ENCODE measurements at regions not wholly inside any gene's neighbourhood (a gene's known extent, or its start where the extent isn't known, plus 50 kb on each side); places are given as distances from the start of the nearest gene placed in this dataset.

GRCh38 chr11:70735976-70736375 is 337.6 kb downstream of the CTTN start:
- no peak for ATAC-seq
- Mint-ChIP-seq H3K4me1 (ENCODE audit: low read depth in 2 of 2) (no peaks in the 10 kb centered on the region), H3K9me3 (no peaks in the 10 kb centered on the region), H3K4me3 (no peak overlapping the region), H3K27me3 (peaks cover 0 to 2% of the 10 kb centered on the region in 2 donors), H3K27ac (no peak overlapping the region), H3K36me3 (no peaks in the 10 kb centered on the region)
- no peak for DNase-seq (ENCODE audit: low spot score)

- Mint-ChIP-seq H3K27me3 (peaks cover 0 to 4% of the 10 kb centered on the region in 2 donors), H3K36me3 (no peaks in the 10 kb centered on the region), H3K27ac (no peak overlapping the region), H3K4me3 (no peak overlapping the region), H3K9me3 (no peaks in the 10 kb centered on the region), H3K4me1 (ENCODE audit: low read depth in 2 of 2) (no peaks in the 10 kb centered on the region)
- ATAC-seq (no peak), DNase-seq (ENCODE audit: low spot score) (no peak)
These were observed 338.1 kb downstream of the CTTN start for GRCh38 chr11:70736461-70736860.

GRCh38 chr11:70736937-70737640 is 338.8 kb downstream of the CTTN start:
- H3K4me1 Mint-ChIP-seq (ENCODE audit: low read depth in 2 of 2): no peaks in the 10 kb centered on the region
- DNase-seq (ENCODE audit: low spot score) (no peak), ATAC-seq (no peak)
- no peak overlapping the region for H3K4me3 Mint-ChIP-seq
- no peaks in the 10 kb centered on the region for H3K9me3 Mint-ChIP-seq
- no peak overlapping the region for H3K27ac Mint-ChIP-seq
- no peaks in the 10 kb centered on the region for H3K36me3 Mint-ChIP-seq
- peaks cover 0 to 6% of the 10 kb centered on the region in 2 donors for H3K27me3 Mint-ChIP-seq

- Mint-ChIP-seq H3K27ac (no peak overlapping the region), H3K36me3 (no peaks in the 10 kb centered on the region), H3K9me3 (no peaks in the 10 kb centered on the region), H3K4me3 (no peak overlapping the region), H3K27me3 (peaks cover 0 to 8% of the 10 kb centered on the region in 2 donors), H3K4me1 (ENCODE audit: low read depth in 2 of 2) (no peaks in the 10 kb centered on the region)
- ATAC-seq: no peak
- no peak for DNase-seq (ENCODE audit: low spot score)
These were observed 339.7 kb downstream of the CTTN start for GRCh38 chr11:70737816-70738630.

- Mint-ChIP-seq H3K27me3 (peaks cover 0 to 9% of the 10 kb centered on the region in 2 donors), H3K9me3 (no peaks in the 10 kb centered on the region)
- ATAC-seq: no peak
These were observed 340.3 kb downstream of the CTTN start for GRCh38 chr11:70738661-70739060.

GRCh38 chr11:70739091-70739490 is 340.8 kb downstream of the CTTN start:
- Mint-ChIP-seq H3K4me1 (ENCODE audit: low read depth in 2 of 2) (no peaks in the 10 kb centered on the region), H3K9me3 (no peaks in the 10 kb centered on the region), H3K27me3 (peaks cover 0 to 12% of the 10 kb centered on the region in 2 donors), H3K4me3 (no peak overlapping the region), H3K27ac (no peak overlapping the region), H3K36me3 (no peaks in the 10 kb centered on the region)
- no peak for DNase-seq (ENCODE audit: low spot score)
- ATAC-seq: no peak

More at GRCh38 chr11:70738661-70739060, 340.3 kb downstream of the CTTN start:
- DNase-seq (ENCODE audit: low spot score): no peak
- H3K36me3 Mint-ChIP-seq: no peaks in the 10 kb centered on the region
- no peak overlapping the region for H3K27ac Mint-ChIP-seq
- no peaks in the 10 kb centered on the region for H3K4me1 Mint-ChIP-seq (ENCODE audit: low read depth in 2 of 2)
- H3K4me3 Mint-ChIP-seq: no peak overlapping the region

GRCh38 chr11:70739811-70740487 is 341.6 kb downstream of the CTTN start:
- DNase-seq (ENCODE audit: low spot score) (no peak), ATAC-seq (no peak)
- Mint-ChIP-seq H3K9me3 (no peaks in the 10 kb centered on the region), H3K4me1 (ENCODE audit: low read depth in 2 of 2) (no peaks in the 10 kb centered on the region), H3K36me3 (no peaks in the 10 kb centered on the region), H3K27ac (no peak overlapping the region), H3K4me3 (no peak overlapping the region), H3K27me3 (peaks cover 0 to 12% of the 10 kb centered on the region in 2 donors)

GRCh38 chr11:70740488-70740851 is 342.1 kb downstream of the CTTN start:
- DNase-seq (ENCODE audit: low spot score) (no peak), ATAC-seq (no peak)
- H3K4me3 Mint-ChIP-seq: no peak overlapping the region
- H3K36me3 Mint-ChIP-seq: no peaks in the 10 kb centered on the region
- no peaks in the 10 kb centered on the region for H3K4me1 Mint-ChIP-seq (ENCODE audit: low read depth in 2 of 2)
- H3K9me3 Mint-ChIP-seq: no peaks in the 10 kb centered on the region
- peaks cover 0 to 12% of the 10 kb centered on the region in 2 donors for H3K27me3 Mint-ChIP-seq
- H3K27ac Mint-ChIP-seq: no peak overlapping the region

- H3K4me3 Mint-ChIP-seq: no peak overlapping the region
- H3K9me3 Mint-ChIP-seq: no peaks in the 10 kb centered on the region
- H3K27ac Mint-ChIP-seq: no peak overlapping the region
- H3K27me3 Mint-ChIP-seq: peaks cover 0 to 12% of the 10 kb centered on the region in 2 donors
- no peaks in the 10 kb centered on the region for H3K4me1 Mint-ChIP-seq (ENCODE audit: low read depth in 2 of 2)
- ATAC-seq (no peak), DNase-seq (ENCODE audit: low spot score) (no peak)
- no peaks in the 10 kb centered on the region for H3K36me3 Mint-ChIP-seq
These were observed 342.8 kb downstream of the CTTN start for GRCh38 chr11:70741085-70741484.

- H3K4me3 Mint-ChIP-seq: no peak overlapping the region
- peaks cover 0 to 12% of the 10 kb centered on the region in 2 donors for H3K27me3 Mint-ChIP-seq
- H3K4me1 Mint-ChIP-seq (ENCODE audit: low read depth in 2 of 2): no peaks in the 10 kb centered on the region
- H3K9me3 Mint-ChIP-seq: no peaks in the 10 kb centered on the region
- no peaks in the 10 kb centered on the region for H3K36me3 Mint-ChIP-seq
- H3K27ac Mint-ChIP-seq: no peak overlapping the region
- DNase-seq (ENCODE audit: low spot score) (no peak), ATAC-seq (no peak)
These were observed 344.4 kb downstream of the CTTN start for GRCh38 chr11:70742553-70743291.

GRCh38 chr11:70743329-70743728 is 345.0 kb downstream of the CTTN start:
- ATAC-seq: no peak
- no peak overlapping the region for H3K27ac Mint-ChIP-seq
- H3K9me3 Mint-ChIP-seq: no peaks in the 10 kb centered on the region
- DNase-seq (ENCODE audit: low spot score): no peak
- no peak overlapping the region for H3K4me3 Mint-ChIP-seq
- no peaks in the 10 kb centered on the region for H3K36me3 Mint-ChIP-seq
- no peaks in the 10 kb centered on the region for H3K4me1 Mint-ChIP-seq (ENCODE audit: low read depth in 2 of 2)
- H3K27me3 Mint-ChIP-seq: peaks cover 2 to 12% of the 10 kb centered on the region in 2 donors

- no peaks in the 10 kb centered on the region for H3K4me1 Mint-ChIP-seq (ENCODE audit: low read depth in 2 of 2)
- peaks cover 1% of the 10 kb centered on the region for H3K36me3 Mint-ChIP-seq
- DNase-seq (ENCODE audit: low spot score): no peak
- peaks cover 8 to 13% of the 10 kb centered on the region in 2 donors for H3K27me3 Mint-ChIP-seq
- H3K27ac Mint-ChIP-seq: no peak overlapping the region
- no peaks in the 10 kb centered on the region for H3K9me3 Mint-ChIP-seq
- ATAC-seq: no peak
- no peak overlapping the region for H3K4me3 Mint-ChIP-seq
These were observed 345.6 kb downstream of the CTTN start for GRCh38 chr11:70743941-70744351.

- Mint-ChIP-seq H3K27me3 (peaks cover 15 to 19% of the 10 kb centered on the region in 2 donors), H3K27ac (no peak overlapping the region), H3K4me1 (ENCODE audit: low read depth in 2 of 2) (no peaks in the 10 kb centered on the region), H3K9me3 (no peaks in the 10 kb centered on the region), H3K36me3 (peaks cover 8% of the 10 kb centered on the region), H3K4me3 (no peak overlapping the region)
- ATAC-seq (no peak), DNase-seq (ENCODE audit: low spot score) (no peak)
These were observed 346.3 kb downstream of the CTTN start for GRCh38 chr11:70744396-70745185.

All from natural killer cell treated with Interleukin-12 subunit alpha and Interleukin-12 subunit beta and Interleukin-15 and Interleukin-18, amount 100 ng/mL, for 72 hours (primary cell).